WERI-Rb-1 (cell line): ENCODE measurements at regions not wholly inside any gene's neighbourhood (a gene's known extent, or its start where the extent isn't known, plus 50 kb on each side); places are given as distances from the start of the nearest gene placed in this dataset.

Experiments used
- DNase-seq: peaks from one replicate; pipeline ENCODE4 v3.0.0-alpha.2; 2020
- H3K27ac ChIP-seq: fragments of 250-450 bp; sonication (Bioruptor Pico); 2 replicates; pipeline ENCODE4 v1.5.1; 2020; ENCODE audit warnings: mild to moderate bottlenecking, moderate library complexity
- H3K27me3 ChIP-seq: fragments of 250-450 bp; sonication (Bioruptor Pico); 2 replicates; pipeline ENCODE4 v1.5.1; 2021; ENCODE audit warnings: mild to moderate bottlenecking, low read depth, moderate library complexity; ENCODE audit not compliant: insufficient read depth, severe bottlenecking
- H3K36me3 ChIP-seq: fragments of 250-450 bp; sonication (Bioruptor Pico); 2 replicates; pipeline ENCODE4 v1.5.1; 2020; ENCODE audit warnings: mild to moderate bottlenecking, moderate library complexity
- H3K4me3 ChIP-seq: 2 replicates; pipeline ENCODE4 v1.5.1; 2011; ENCODE audit warnings: low read depth, mild to moderate bottlenecking, control low read depth, low read length
- H3K9me3 ChIP-seq: fragments of 250-450 bp; sonication (Bioruptor Pico); 2 replicates; pipeline ENCODE4 v1.5.1; 2021; ENCODE audit warnings: mild to moderate bottlenecking, moderate library complexity; ENCODE audit not compliant: severe bottlenecking
- CTCF ChIP-seq: IDR thresholded peaks from 2 replicates; pipeline ENCODE4 v1.5.1; 2011; ENCODE audit warnings: low read depth, mild to moderate bottlenecking, control low read depth, inconsistent platforms, low read length

- Histone ChIP-seq H3K27me3 (no peaks in the 10 kb centered on the region), H3K36me3 (no peaks in the 10 kb centered on the region), H3K9me3 (no peaks in the 10 kb centered on the region), H3K4me3 (no peak overlapping the region), H3K27ac (no peak overlapping the region)
- DNase-seq = no peak
- no peak for TF ChIP-seq CTCF
Observed at GRCh38 chr1:96049759-96050409, 671.7 kb upstream of the PTBP2 start.

GRCh38 chr1:96059276-96059675 is 662.3 kb upstream of the PTBP2 start:
- Histone ChIP-seq H3K27me3 (no peaks in the 10 kb centered on the region), H3K4me3 (no peak overlapping the region), H3K27ac (no peak overlapping the region), H3K9me3 (no peaks in the 10 kb centered on the region), H3K36me3 (no peaks in the 10 kb centered on the region)
- no peak for DNase-seq
- TF ChIP-seq CTCF = no peak

GRCh38 chr1:96059736-96060135 is 661.8 kb upstream of the PTBP2 start:
- no peak for DNase-seq
- H3K36me3 ChIP-seq = no peaks in the 10 kb centered on the region
- no peaks in the 10 kb centered on the region for H3K27me3 ChIP-seq
- no peak overlapping the region for H3K4me3 ChIP-seq
- no peak for TF ChIP-seq CTCF
- H3K9me3 ChIP-seq = no peaks in the 10 kb centered on the region
- H3K27ac ChIP-seq = no peak overlapping the region

GRCh38 chr1:96060621-96061020 is 661.0 kb upstream of the PTBP2 start:
- H3K4me3 ChIP-seq = no peak overlapping the region
- no peaks in the 10 kb centered on the region for H3K36me3 ChIP-seq
- H3K27ac ChIP-seq = no peak overlapping the region
- H3K27me3 ChIP-seq = no peaks in the 10 kb centered on the region
- no peak for DNase-seq
- no peaks in the 10 kb centered on the region for H3K9me3 ChIP-seq
- no peak for TF ChIP-seq CTCF

- no peak for TF ChIP-seq CTCF
- H3K4me3 ChIP-seq = no peak overlapping the region
- no peaks in the 10 kb centered on the region for H3K36me3 ChIP-seq
- DNase-seq = no peak
- no peaks in the 10 kb centered on the region for H3K27me3 ChIP-seq
- H3K27ac ChIP-seq = no peak overlapping the region
- no peaks in the 10 kb centered on the region for H3K9me3 ChIP-seq
Observed at GRCh38 chr1:96072021-96072420, 649.6 kb upstream of the PTBP2 start.

GRCh38 chr1:96073100-96073499 is 648.5 kb upstream of the PTBP2 start:
- no peaks in the 10 kb centered on the region for H3K36me3 ChIP-seq
- TF ChIP-seq CTCF = no peak
- DNase-seq = no peak
- no peaks in the 10 kb centered on the region for H3K27me3 ChIP-seq
- no peak overlapping the region for H3K27ac ChIP-seq
- no peaks in the 10 kb centered on the region for H3K9me3 ChIP-seq
- no peak overlapping the region for H3K4me3 ChIP-seq
